HepG2 (cell line): ENCODE measurements at regions not wholly inside any gene's neighbourhood (a gene's known extent, or its start where the extent isn't known, plus 50 kb on each side); places are given as distances from the start of the nearest gene placed in this dataset.

Source experiments
- ATAC-seq: fragments of 200-7000 bp; cut with Tn5 transposase; 3 replicates; pipeline ENCODE4 v1.9.1; 2020; ENCODE audit warnings: mild to moderate bottlenecking, moderate library complexity
- BruUV-seq: library from RNA; stranded (reverse); fragments of 400-500 nt; replicated peaks from 2 replicates; lab custom pipeline; 2021; lab: Mats Ljungman, UMichigan
- CTCF ChIA-PET: fragments of 300-600 bp; formaldehyde crosslinking; extraction: SDS; loops from one replicate; lab custom pipeline; 2021; ENCODE audit warnings: low total read pairs, inconsistent platforms, low intra/inter-chr PET ratio; lab: Yijun Ruan, JAX
- POLR2A ChIA-PET: fragments of 350-600 bp; sonication (Branson Sonifier 250); formaldehyde crosslinking; loops from one replicate; lab custom pipeline; 2020; ENCODE audit warnings: antibody characterized with exemption, inconsistent platforms; lab: Yijun Ruan, JAX
- DNase-seq: peaks from one replicate; pipeline ENCODE4 v3.0.0-alpha.2; 2015; ENCODE audit warnings: low spot score
- FAIRE-seq: peaks from 3 replicates; lab custom pipeline; 2011; peaks lifted over from hg19 to GRCh38; lab: Jason Lieb, UNC
- H2AFZ ChIP-seq: one replicate; pipeline ENCODE4 v1.6.1; 2011; ENCODE audit warnings: low read length, inconsistent platforms
- H3K27ac ChIP-seq: fragments of 300-600 bp; 3 replicates; pipeline ENCODE4 v1.8.0; 2011; ENCODE audit warnings: mixed run types, mild to moderate bottlenecking, mixed read lengths, low read length, inconsistent platforms; ENCODE audit not compliant: insufficient read depth; ENCODE audit errors: extremely low read length
- H3K27me3 ChIP-seq, 2 experiments: fragments of 200-600 bp in 1 of 2; 2 replicates in 1 of 2; 3 replicates in 1 of 2; pipeline versions ENCODE4 v1.6.0 to v1.8.0; 2011; ENCODE audit warnings: low read length in 2 of 2, mild to moderate bottlenecking in 2 of 2, moderate library complexity in 2 of 2, inconsistent platforms in 1 of 2; ENCODE audit not compliant: insufficient read depth in 2 of 2, control insufficient read depth in 1 of 2
- H3K36me3 ChIP-seq, 2 experiments: fragments of 200-600 bp in 1 of 2; replicated peaks in 1 of 2; 2 replicates in 1 of 2; 3 replicates in 1 of 2; pipeline versions ENCODE4 v1.5.1 to v1.8.0; 2011; ENCODE audit warnings: low read length in 2 of 2, inconsistent platforms in 1 of 2; ENCODE audit not compliant: insufficient read depth in 2 of 2, control insufficient read depth in 1 of 2
- H3K4me1 ChIP-seq: 2 replicates; pipeline ENCODE4 v1.5.1; 2012; ENCODE audit warnings: low read length, inconsistent platforms; ENCODE audit not compliant: insufficient read depth
- H3K4me2 ChIP-seq: 2 replicates; pipeline ENCODE4 v1.6.0; 2011; ENCODE audit warnings: low read depth, low read length, inconsistent platforms
- H3K4me3 ChIP-seq, 3 experiments: fragments of 200-600 bp in 1 of 3; sonication (generic), shearing (Covaris generic) in 1 of 3; replicated peaks in 1 of 3; 2 replicates each; pipeline ENCODE4 v1.5.1; 2011 to 2016; ENCODE audit warnings: low read length in 3 of 3, inconsistent platforms in 2 of 3, low read depth in 2 of 3, mild to moderate bottlenecking in 2 of 3, control low read depth in 1 of 3, mixed read lengths in 1 of 3; ENCODE audit not compliant: insufficient read depth in 1 of 3
- H3K79me2 ChIP-seq: one replicate; pipeline ENCODE4 v1.6.1; 2011; ENCODE audit warnings: low read length, inconsistent platforms; ENCODE audit not compliant: insufficient read depth
- H3K9ac ChIP-seq: 2 replicates; pipeline ENCODE4 v1.6.0; 2011; ENCODE audit warnings: mild to moderate bottlenecking, low read depth, low read length, inconsistent platforms; ENCODE audit not compliant: insufficient read depth
- H3K9me3 ChIP-seq: 2 replicates; pipeline ENCODE4 v1.5.1; 2012; ENCODE audit warnings: mild to moderate bottlenecking, low read length
- H4K20me1 ChIP-seq: 2 replicates; pipeline ENCODE4 v1.6.0; 2011; ENCODE audit warnings: inconsistent platforms, mild to moderate bottlenecking, low read length, moderate library complexity; ENCODE audit not compliant: insufficient read depth
- EHMT2 ChIP-seq: fragments of 200-600 bp; sonication (generic); IDR thresholded peaks from 2 replicates; pipeline ENCODE4 v1.7.0; 2017; ENCODE audit warnings: antibody characterized with exemption, low read depth, low read length, borderline replicate concordance
- JDP2 ChIP-seq: sonication (generic); formaldehyde crosslinking; IDR thresholded peaks from 2 replicates; pipeline ENCODE4 v1.8.1; 2022; ENCODE audit warnings: missing genetic modification reagents, borderline replicate concordance
- POLR2A ChIP-seq, 2 experiments: IDR thresholded peaks; 2 replicates each; pipeline ENCODE4 v1.6.1; 2011; ENCODE audit warnings: low read depth in 2 of 2, low read length in 2 of 2, mild to moderate bottlenecking in 1 of 2, moderate library complexity in 1 of 2; ENCODE audit not compliant: insufficient read depth in 1 of 2
- PTBP1 ChIP-seq: fragments of 200-400 bp; formaldehyde crosslinking; IDR thresholded peaks from 2 replicates; pipeline ENCODE4 v1.6.1; 2018; ENCODE audit warnings: low read length, low read depth; ENCODE audit not compliant: poor library complexity, severe bottlenecking
- RNF2 ChIP-seq: fragments of 450-650 bp; conservative IDR thresholded peaks from 2 replicates; pipeline ENCODE4 v1.6.1; 2016; ENCODE audit warnings: low read depth
- SRSF1 ChIP-seq: fragments of 200-400 bp; formaldehyde crosslinking; optimal IDR thresholded peaks from 2 replicates; pipeline ENCODE3; 2017; ENCODE audit warnings: mild to moderate bottlenecking, low read depth, low read length, moderate library complexity
- SYNCRIP ChIP-seq: fragments of 200-400 bp; formaldehyde crosslinking; IDR thresholded peaks from 2 replicates; pipeline ENCODE4 v1.6.1; 2018; ENCODE audit warnings: mild to moderate bottlenecking, low read depth, low read length; ENCODE audit not compliant: insufficient read depth
- TBL1XR1 ChIP-seq: fragments of 150-350 bp; IDR thresholded peaks from 2 replicates; pipeline ENCODE4 v1.6.1; 2014; ENCODE audit warnings: borderline replicate concordance, low read length; ENCODE audit not compliant: partially characterized antibody
- TSC22D2 ChIP-seq: sonication (generic); formaldehyde crosslinking; IDR thresholded peaks from 2 replicates; pipeline ENCODE4 v1.5.1; 2020; ENCODE audit warnings: missing genetic modification reagents, mild to moderate bottlenecking, borderline replicate concordance
- YY1 ChIP-seq: IDR thresholded peaks from 2 replicates; pipeline ENCODE4 v1.6.1; 2011; ENCODE audit warnings: low read length, low read depth, moderate library complexity, mild to moderate bottlenecking; ENCODE audit not compliant: insufficient read depth, insufficient replicate concordance
- ZNF441 ChIP-seq: sonication (generic); formaldehyde crosslinking; IDR thresholded peaks from 2 replicates; pipeline ENCODE4 v1.7.0; 2021; ENCODE audit warnings: missing genetic modification reagents, borderline replicate concordance
- WGBS: methylation state at CpG from one replicate; pipeline ENCODE4 v1.1.6; 2017; ENCODE audit warnings: low lambda C conversion rate; 5-methylcytosine and 5-hydroxymethylcytosine counted together
- in situ Hi-C: cut with HindIII; loops from 2 replicates; pipeline ENCODE4 v1.10.0; 2017; ENCODE audit warnings: low pct_unique_long_range_greater_than_20kb; ENCODE audit not compliant: extremely low pct_ligation_motif_present
- intact Hi-C: fragments of 100-400 bp; cut with micrococcal nuclease; formaldehyde crosslinking; loops from one replicate; pipeline ENCODE4 v1.10.0; 2022; ENCODE audit not compliant: unreplicated experiment
- TF ChIP-seq, protein P1 (sequence below): sonication (generic); formaldehyde crosslinking; IDR thresholded peaks from 2 replicates; pipeline ENCODE4 v1.8.0; 2022; ENCODE audit warnings: mild to moderate bottlenecking, missing genetic modification reagents, borderline replicate concordance
- TF ChIP-seq, protein P2 (sequence below): IDR thresholded peaks from 2 replicates; pipeline ENCODE4 v1.6.1; 2016
- TF ChIP-seq, protein P3 (sequence below): IDR thresholded peaks from 2 replicates; pipeline ENCODE4 v1.6.1; 2016; ENCODE audit warnings: missing compliant biosample characterization, missing genetic modification reagents, borderline replicate concordance
- TF ChIP-seq, protein P4 (sequence below): sonication (generic); formaldehyde crosslinking; IDR thresholded peaks from 2 replicates; pipeline ENCODE4 v1.4.0; 2020; ENCODE audit warnings: missing genetic modification reagents, borderline replicate concordance
- TF ChIP-seq, protein P5 (sequence below): sonication (generic); formaldehyde crosslinking; IDR thresholded peaks from 2 replicates; pipeline ENCODE4 v1.4.0; 2020; ENCODE audit warnings: low read depth, mild to moderate bottlenecking, missing genetic modification reagents

DNA sequence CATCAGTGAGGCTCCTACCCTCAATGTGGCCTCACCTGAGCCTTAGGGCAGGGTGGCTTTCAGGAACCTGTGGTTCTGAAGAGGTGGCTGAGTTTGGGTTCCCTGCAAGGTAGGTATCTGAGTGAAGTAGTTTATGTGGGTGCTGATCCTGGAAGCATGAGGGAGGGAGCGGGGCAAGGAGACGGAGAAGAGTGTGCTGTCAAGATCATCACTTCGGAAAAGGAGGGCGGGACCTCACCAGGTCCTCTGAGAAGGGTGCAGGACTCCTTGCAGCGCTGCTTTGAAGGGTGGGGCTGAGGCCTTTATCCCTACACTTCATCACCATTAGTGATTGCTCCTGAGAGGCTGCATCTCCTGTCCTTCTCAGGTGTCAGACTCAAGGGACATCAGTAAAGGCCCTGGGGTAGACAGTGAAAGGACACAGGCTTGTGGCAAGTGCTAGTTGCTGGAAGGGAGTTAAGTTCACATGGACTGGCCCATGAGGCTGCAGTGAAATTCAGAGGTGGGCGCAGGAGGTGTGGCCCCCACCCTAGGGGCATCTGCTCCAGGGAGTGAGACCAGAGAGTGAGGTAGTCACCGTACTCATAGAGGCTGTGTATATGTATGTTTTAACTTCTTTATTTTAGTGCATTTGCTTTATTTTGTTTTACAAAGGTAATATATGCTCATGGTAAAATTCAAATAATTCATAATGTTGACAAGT lies 57.3 kb upstream of the GALNT2 start:
- FAIRE-seq = no peak
- intact Hi-C loops = no loop called here
- Histone ChIP-seq H3K4me1 (no peaks in the 10 kb centered on the region), H3K36me3 (no peaks in the 10 kb centered on the region), H3K9me3 (no peaks in the 10 kb centered on the region), H3K79me2 (no peaks in the 10 kb centered on the region), H3K9ac (no peak overlapping the region), H4K20me1 (no peaks in the 10 kb centered on the region), H3K27me3 (peaks cover 2 to 28% of the 10 kb centered on the region in 2 experiments; a peak in 4 of 5 replicates), H3K4me3 (no peak overlapping the region), H2AFZ (no peak overlapping the region), H3K4me2 (no peak overlapping the region), H3K27ac (no peak overlapping the region)
- ChIA-PET CTCF (no interaction called here), POLR2A (no interaction called here)
- DNase-seq = no peak
- no peak for ATAC-seq
- BruUV-seq = no TSS peak
- in situ Hi-C loops = no loop called here
- WGBS = 60% methylated on average over 7 of the region's 7 CpGs
- TF ChIP-seq POLR2A (IDR thresholded peaks at IDR 0.05; ENCODE audit: insufficient read depth in 1 of 2, low read depth in 2 of 2, low read length in 2 of 2) (no peak), EHMT2 (no peak), RNF2 (no peak), TSC22D2 (no peak), SYNCRIP (no peak), SRSF1 (no peak), TBL1XR1 (no peak), ZNF441 (CRISPR knock-in tag) (no peak), PTBP1 (no peak), JDP2 (no peak), YY1 (no peak)
- TF ChIP-seq, protein P1, sequence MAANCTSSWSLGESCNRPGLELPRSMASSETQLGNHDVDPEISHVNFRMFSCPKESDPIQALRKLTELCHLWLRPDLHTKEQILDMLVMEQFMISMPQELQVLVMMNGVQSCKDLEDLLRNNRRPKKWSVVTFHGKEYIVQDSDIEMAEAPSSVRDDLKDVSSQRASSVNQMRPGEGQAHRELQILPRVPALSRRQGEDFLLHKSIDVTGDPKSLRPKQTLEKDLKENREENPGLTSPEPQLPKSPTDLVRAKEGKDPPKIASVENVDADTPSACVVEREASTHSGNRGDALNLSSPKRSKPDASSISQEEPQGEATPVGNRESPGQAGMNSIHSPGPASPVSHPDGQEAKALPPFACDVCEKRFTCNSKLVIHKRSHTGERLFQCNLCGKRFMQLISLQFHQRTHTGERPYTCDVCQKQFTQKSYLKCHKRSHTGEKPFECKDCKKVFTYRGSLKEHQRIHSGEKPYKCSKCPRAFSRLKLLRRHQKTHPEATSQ (CRISPR knock-in tag) = no peak
- TF ChIP-seq, protein P2, sequence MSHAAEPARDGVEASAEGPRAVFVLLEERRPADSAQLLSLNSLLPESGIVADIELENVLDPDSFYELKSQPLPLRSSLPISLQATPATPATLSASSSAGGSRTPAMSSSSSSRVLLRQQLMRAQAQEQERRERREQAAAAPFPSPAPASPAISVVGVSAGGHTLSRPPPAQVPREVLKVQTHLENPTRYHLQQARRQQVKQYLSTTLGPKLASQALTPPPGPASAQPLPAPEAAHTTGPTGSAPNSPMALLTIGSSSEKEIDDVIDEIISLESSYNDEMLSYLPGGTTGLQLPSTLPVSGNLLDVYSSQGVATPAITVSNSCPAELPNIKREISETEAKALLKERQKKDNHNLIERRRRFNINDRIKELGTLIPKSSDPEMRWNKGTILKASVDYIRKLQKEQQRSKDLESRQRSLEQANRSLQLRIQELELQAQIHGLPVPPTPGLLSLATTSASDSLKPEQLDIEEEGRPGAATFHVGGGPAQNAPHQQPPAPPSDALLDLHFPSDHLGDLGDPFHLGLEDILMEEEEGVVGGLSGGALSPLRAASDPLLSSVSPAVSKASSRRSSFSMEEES (CRISPR knock-in tag) = no peak
- TF ChIP-seq, protein P3, sequence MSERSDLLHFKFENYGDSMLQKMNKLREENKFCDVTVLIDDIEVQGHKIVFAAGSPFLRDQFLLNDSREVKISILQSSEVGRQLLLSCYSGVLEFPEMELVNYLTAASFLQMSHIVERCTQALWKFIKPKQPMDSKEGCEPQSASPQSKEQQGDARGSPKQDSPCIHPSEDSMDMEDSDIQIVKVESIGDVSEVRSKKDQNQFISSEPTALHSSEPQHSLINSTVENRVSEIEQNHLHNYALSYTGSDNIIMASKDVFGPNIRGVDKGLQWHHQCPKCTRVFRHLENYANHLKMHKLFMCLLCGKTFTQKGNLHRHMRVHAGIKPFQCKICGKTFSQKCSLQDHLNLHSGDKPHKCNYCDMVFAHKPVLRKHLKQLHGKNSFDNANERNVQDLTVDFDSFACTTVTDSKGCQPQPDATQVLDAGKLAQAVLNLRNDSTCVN (CRISPR knock-in tag) = no peak
- TF ChIP-seq, protein P4, sequence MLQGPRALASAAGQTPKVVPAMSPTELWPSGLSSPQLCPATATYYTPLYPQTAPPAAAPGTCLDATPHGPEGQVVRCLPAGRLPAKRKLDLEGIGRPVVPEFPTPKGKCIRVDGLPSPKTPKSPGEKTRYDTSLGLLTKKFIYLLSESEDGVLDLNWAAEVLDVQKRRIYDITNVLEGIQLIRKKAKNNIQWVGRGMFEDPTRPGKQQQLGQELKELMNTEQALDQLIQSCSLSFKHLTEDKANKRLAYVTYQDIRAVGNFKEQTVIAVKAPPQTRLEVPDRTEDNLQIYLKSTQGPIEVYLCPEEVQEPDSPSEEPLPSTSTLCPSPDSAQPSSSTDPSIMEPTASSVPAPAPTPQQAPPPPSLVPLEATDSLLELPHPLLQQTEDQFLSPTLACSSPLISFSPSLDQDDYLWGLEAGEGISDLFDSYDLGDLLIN = no peak
- TF ChIP-seq, protein P5, sequence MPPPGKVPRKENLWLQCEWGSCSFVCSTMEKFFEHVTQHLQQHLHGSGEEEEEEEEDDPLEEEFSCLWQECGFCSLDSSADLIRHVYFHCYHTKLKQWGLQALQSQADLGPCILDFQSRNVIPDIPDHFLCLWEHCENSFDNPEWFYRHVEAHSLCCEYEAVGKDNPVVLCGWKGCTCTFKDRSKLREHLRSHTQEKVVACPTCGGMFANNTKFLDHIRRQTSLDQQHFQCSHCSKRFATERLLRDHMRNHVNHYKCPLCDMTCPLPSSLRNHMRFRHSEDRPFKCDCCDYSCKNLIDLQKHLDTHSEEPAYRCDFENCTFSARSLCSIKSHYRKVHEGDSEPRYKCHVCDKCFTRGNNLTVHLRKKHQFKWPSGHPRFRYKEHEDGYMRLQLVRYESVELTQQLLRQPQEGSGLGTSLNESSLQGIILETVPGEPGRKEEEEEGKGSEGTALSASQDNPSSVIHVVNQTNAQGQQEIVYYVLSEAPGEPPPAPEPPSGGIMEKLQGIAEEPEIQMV (CRISPR knock-in tag) = no peak
